Thoracic aorta (tissue), 2 donors: ENCODE measurements at regions not wholly inside any gene's neighbourhood (a gene's known extent, or its start where the extent isn't known, plus 50 kb on each side); places are given as distances from the start of the nearest gene placed in this dataset.

Experiments
- ATAC-seq: fragments of 150-250 bp; one replicate; pipeline ENCODE4 v1.8.0; 2017; ENCODE audit warnings: low read depth; ENCODE audit not compliant: insufficient number of reproducible peaks, low FRiP score
- DNase-seq: peaks from one replicate; pipeline ENCODE4 v3.0.0-alpha.2; 2020; ENCODE audit warnings: low spot score
- H3K27ac ChIP-seq, 2 donors: fragments of 200-600 bp; sonication (generic); 1 replicate in 1 of 2; 2 replicates in 1 of 2; pipeline ENCODE4 v1.5.1; 2016; ENCODE audit warnings: mild to moderate bottlenecking in 2 of 2, moderate library complexity in 2 of 2
- H3K27me3 ChIP-seq: fragments of 200-600 bp; sonication (generic); replicated peaks from 2 replicates; pipeline ENCODE4 v1.6.0; 2016; ENCODE audit warnings: mild to moderate bottlenecking; ENCODE audit not compliant: insufficient read depth
- H3K36me3 ChIP-seq: fragments of 200-600 bp; sonication (generic); one replicate; pipeline ENCODE4 v1.5.1; 2016
- H3K4me1 ChIP-seq, 2 donors: fragments of 200-600 bp; sonication (generic); 1 replicate in 1 of 2; 2 replicates in 1 of 2; pipeline versions ENCODE4 v1.5.1 to v1.6.0; 2016; ENCODE audit warnings: low read depth in 2 of 2, mild to moderate bottlenecking in 1 of 2; ENCODE audit not compliant: control insufficient read depth in 1 of 2
- H3K4me3 ChIP-seq: fragments of 200-600 bp; sonication (generic); 2 replicates; pipeline ENCODE4 v1.5.1; 2016; ENCODE audit warnings: mild to moderate bottlenecking
- H3K9me3 ChIP-seq: fragments of 200-600 bp; sonication (generic); 2 replicates; pipeline ENCODE4 v1.5.1; 2016
- CTCF ChIP-seq: fragments of 200-600 bp; sonication (generic); IDR thresholded peaks from one replicate; pipeline ENCODE4 v1.5.1; 2019; ENCODE audit warnings: antibody characterized with exemption

GRCh38 chr7:32316839-32317238 lies 173.3 kb downstream of the LSM5 start:
- Histone ChIP-seq H3K4me3 (no peak overlapping the region), H3K9me3 (no peaks in the 10 kb centered on the region), H3K27me3 (no peaks in the 10 kb centered on the region), H3K36me3 (no peaks in the 10 kb centered on the region), H3K4me1 (no peaks in the 10 kb centered on the region), H3K27ac (no peak overlapping the region)
- TF ChIP-seq CTCF: no peak
- ATAC-seq (no peak), DNase-seq (no peak)

GRCh38 chr7:32314761-32315160 lies 175.4 kb downstream of the LSM5 start:
- H3K9me3 ChIP-seq: no peaks in the 10 kb centered on the region
- ATAC-seq (no peak), DNase-seq (no peak)
- no peak overlapping the region for H3K4me3 ChIP-seq
- no peaks in the 10 kb centered on the region for H3K27me3 ChIP-seq
- no peak for TF ChIP-seq CTCF
- no peaks in the 10 kb centered on the region for H3K36me3 ChIP-seq
- H3K27ac ChIP-seq: no peak overlapping the region
- no peaks in the 10 kb centered on the region for H3K4me1 ChIP-seq

GRCh38 chr7:32301427-32301826 lies 188.8 kb downstream of the LSM5 start:
- no peak for DNase-seq
- H3K4me3 ChIP-seq: no peak overlapping the region
- no peaks in the 10 kb centered on the region for H3K27me3 ChIP-seq
- no peak for TF ChIP-seq CTCF
- no peak for ATAC-seq
- H3K4me1 ChIP-seq: peaks cover 0 to 11% of the 10 kb centered on the region in 2 donors
- H3K9me3 ChIP-seq: no peaks in the 10 kb centered on the region
- no peaks in the 10 kb centered on the region for H3K36me3 ChIP-seq
- no peak overlapping the region for H3K27ac ChIP-seq

GRCh38 chr7:32299133-32299702 lies 191.0 kb downstream of the LSM5 start:
- no peaks in the 10 kb centered on the region for H3K27me3 ChIP-seq

More at GRCh38 chr7:32299133-32299702, 191.0 kb downstream of the LSM5 start:
- no peaks in the 10 kb centered on the region for H3K9me3 ChIP-seq
- ATAC-seq (no peak), DNase-seq (no peak)
- H3K27ac ChIP-seq: no peak overlapping the region
- H3K4me3 ChIP-seq: peak overlapping the region; percentile 65
- TF ChIP-seq CTCF: no peak
- peaks cover 0 to 11% of the 10 kb centered on the region in 2 donors for H3K4me1 ChIP-seq
- no peaks in the 10 kb centered on the region for H3K36me3 ChIP-seq
